GM12892 (cell line): ENCODE measurements at regions not wholly inside any gene's neighbourhood (a gene's known extent, or its start where the extent isn't known, plus 50 kb on each side); places are given as distances from the start of the nearest gene placed in this dataset.

Source experiments
- POLR2A ChIP-seq: IDR thresholded peaks from 2 replicates; pipeline ENCODE4 v1.6.1; 2011; ENCODE audit warnings: low read depth, low read length, control low read depth
- TAF1 ChIP-seq: IDR thresholded peaks from 2 replicates; pipeline ENCODE4 v1.6.1; 2011; ENCODE audit warnings: low read depth, mild to moderate bottlenecking, control low read depth, low read length, borderline replicate concordance

GRCh38 chr2:151166410-151166809 lies 95.3 kb downstream of the RBM43 start:
- TF ChIP-seq POLR2A: no peak
- TF ChIP-seq TAF1: no peak
